GM12878 (cell line): ENCODE measurements at regions not wholly inside any gene's neighbourhood (a gene's known extent, or its start where the extent isn't known, plus 50 kb on each side); places are given as distances from the start of the nearest gene placed in this dataset.

Source experiments
- ATAC-seq: fragments of 200-7000 bp; cut with Tn5 transposase; 3 replicates; pipeline ENCODE4 v1.9.1; 2020; ENCODE audit warnings: mild to moderate bottlenecking, moderate library complexity
- BruUV-seq: library from RNA; stranded (reverse); fragments of 400-500 nt; replicated peaks from 2 replicates; lab custom pipeline; 2021; lab: Mats Ljungman, UMichigan
- CTCF ChIA-PET: fragments of 300-600 bp; sonication (Branson Sonifier 250); formaldehyde crosslinking; extraction: SDS; loops from one replicate; lab custom pipeline; 2021; ENCODE audit warnings: inconsistent platforms; lab: Yijun Ruan, JAX
- POLR2A ChIA-PET: fragments of 350-600 bp; formaldehyde crosslinking; extraction: SDS; loops from one replicate; lab custom pipeline; 2021; ENCODE audit warnings: inconsistent platforms; lab: Charles Lee
- RAD21 ChIA-PET: fragments of 300-600 bp; sonication (Branson Sonifier 250); formaldehyde crosslinking; loops from one replicate; lab custom pipeline; 2023; ENCODE audit warnings: antibody characterized with exemption; ENCODE audit not compliant: unreplicated experiment; lab: Charles Lee
- SMC1A ChIA-PET: fragments of 300-600 bp; sonication (Branson Sonifier 250); formaldehyde crosslinking; loops from one replicate; lab custom pipeline; 2023; ENCODE audit not compliant: unreplicated experiment, uncharacterized antibody; lab: Charles Lee
- DNase-seq: peaks from one replicate; pipeline ENCODE4 v3.0.0-alpha.2; 2011; ENCODE audit warnings: low read depth, low spot score
- FAIRE-seq: peaks from 3 replicates; lab custom pipeline; 2011; peaks lifted over from hg19 to GRCh38; lab: Jason Lieb, UNC
- H2AFZ ChIP-seq: 2 replicates; pipeline ENCODE4 v1.6.0; 2011; ENCODE audit warnings: low read depth, low read length, control low read depth; ENCODE audit not compliant: control insufficient read depth
- H3K27ac ChIP-seq: 2 replicates; pipeline ENCODE4 v1.5.1; 2011; ENCODE audit warnings: control low read depth; ENCODE audit not compliant: control insufficient read depth, insufficient read depth
- H3K27me3 ChIP-seq, 2 experiments: replicated peaks in 1 of 2; 2 replicates each; pipeline versions ENCODE4 v1.6.0 to v1.6.1; 2011; ENCODE audit warnings: low read length in 1 of 2; ENCODE audit not compliant: control insufficient read depth in 2 of 2, insufficient read depth in 2 of 2
- H3K36me3 ChIP-seq, 2 experiments: 2 replicates each; pipeline ENCODE4 v1.5.1; 2011; ENCODE audit warnings: low read length in 1 of 2; ENCODE audit not compliant: control insufficient read depth in 2 of 2, insufficient read depth in 2 of 2
- H3K4me1 ChIP-seq: 2 replicates; pipeline ENCODE4 v1.6.1; 2011; ENCODE audit warnings: mild to moderate bottlenecking, low read length, moderate library complexity, mixed read lengths; ENCODE audit not compliant: control insufficient read depth, insufficient read depth
- H3K4me2 ChIP-seq: 2 replicates; pipeline ENCODE4 v1.6.0; 2011; ENCODE audit warnings: control low read depth; ENCODE audit not compliant: control insufficient read depth, insufficient read depth
- H3K4me3 ChIP-seq: fragments of 200-600 bp; sonication (generic); 2 replicates; pipeline ENCODE4 v1.5.1; 2016
- H3K79me2 ChIP-seq: 2 replicates; pipeline ENCODE4 v1.6.0; 2011; ENCODE audit warnings: low read length; ENCODE audit not compliant: control insufficient read depth, insufficient read depth
- H3K9ac ChIP-seq: 2 replicates; pipeline ENCODE4 v1.8.0; 2011; ENCODE audit warnings: low read length, control low read depth, mixed read lengths; ENCODE audit not compliant: control insufficient read depth, insufficient read depth
- H3K9me3 ChIP-seq: replicated peaks from 3 replicates; pipeline ENCODE4 v1.5.1; 2011; ENCODE audit warnings: mild to moderate bottlenecking, low read length; ENCODE audit not compliant: control insufficient read depth, insufficient read depth
- H4K20me1 ChIP-seq: 2 replicates; pipeline ENCODE4 v1.6.0; 2011; ENCODE audit not compliant: control insufficient read depth, insufficient read depth
- ATF7 ChIP-seq: fragments of 450-650 bp; IDR thresholded peaks from 2 replicates; pipeline ENCODE4 v1.6.1; 2016; ENCODE audit warnings: low read depth, mild to moderate bottlenecking
- CHD2 ChIP-seq: IDR thresholded peaks from 2 replicates; pipeline ENCODE4 v1.6.1; 2011; ENCODE audit warnings: low read depth, low read length, improper control_type of control experiment, borderline replicate concordance
- EP300 ChIP-seq, 2 experiments: fragments of 150-350 bp in 1 of 2; IDR thresholded peaks; 2 replicates each; pipeline ENCODE4 v1.6.1; 2011 to 2012; ENCODE audit warnings: low read depth in 2 of 2, low read length in 2 of 2, borderline replicate concordance in 1 of 2, improper control_type of control experiment in 1 of 2, inconsistent platforms in 1 of 2; ENCODE audit not compliant: control insufficient read depth in 1 of 2
- HDAC2 ChIP-seq: fragments of 200-600 bp; sonication (generic); IDR thresholded peaks from 2 replicates; pipeline ENCODE4 v1.6.1; 2017
- HDAC6 ChIP-seq: fragments of 200-600 bp; sonication (generic); IDR thresholded peaks from one replicate; pipeline ENCODE4 v1.8.0; 2017; ENCODE audit warnings: antibody characterized with exemption; ENCODE audit not compliant: unreplicated experiment
- IKZF2 ChIP-seq, 2 experiments: fragments of 450-650 bp; IDR thresholded peaks; 2 replicates each; pipeline ENCODE4 v1.6.1; 2017; ENCODE audit warnings: mild to moderate bottlenecking in 2 of 2, moderate library complexity in 2 of 2
- KLF5 ChIP-seq: fragments of 450-650 bp; IDR thresholded peaks from 2 replicates; pipeline ENCODE4 v1.6.1; 2014; ENCODE audit warnings: mild to moderate bottlenecking; ENCODE audit not compliant: partially characterized antibody
- NKRF ChIP-seq: fragments of 450-650 bp; conservative IDR thresholded peaks from 2 replicates; pipeline ENCODE4 v1.6.1; 2017; ENCODE audit warnings: mild to moderate bottlenecking, moderate library complexity
- RAD51 ChIP-seq: fragments of 450-650 bp; IDR thresholded peaks from 2 replicates; pipeline ENCODE4 v1.6.1; 2016; ENCODE audit warnings: moderate library complexity, mild to moderate bottlenecking, inconsistent platforms
- USF2 ChIP-seq: IDR thresholded peaks from 2 replicates; pipeline ENCODE4 v1.6.1; 2011; ENCODE audit warnings: low read depth, low read length, improper control_type of control experiment, borderline replicate concordance
- ZBTB33 ChIP-seq: fragments of 450-650 bp; IDR thresholded peaks from 2 replicates; pipeline ENCODE4 v1.6.1; 2017; ENCODE audit warnings: mild to moderate bottlenecking
- ZNF207 ChIP-seq: fragments of 450-650 bp; IDR thresholded peaks from 2 replicates; pipeline ENCODE4 v1.6.1; 2014; ENCODE audit warnings: antibody characterized with exemption, mild to moderate bottlenecking, borderline replicate concordance
- WGBS: methylation state at CpG from one replicate; pipeline ENCODE4 v1.1.6; 2016; ENCODE audit warnings: low lambda C conversion rate; ENCODE audit not compliant: insufficient replicate concordance, insufficient coverage; ENCODE audit errors: missing lambda C conversion rate; 5-methylcytosine and 5-hydroxymethylcytosine counted together
- in situ Hi-C: fragments of 300-500 bp; cut with MboI; formaldehyde crosslinking; loops from 9 replicates; pipeline ENCODE4 v1.14.3; 2018; ENCODE audit warnings: mixed read lengths
- intact Hi-C: fragments of 100-400 bp; cut with micrococcal nuclease; formaldehyde crosslinking; loops from one replicate; pipeline ENCODE4 v1.14.2; 2022; ENCODE audit not compliant: unreplicated experiment

- TF ChIP-seq ZBTB33, result no peak
- no peak for TF ChIP-seq ATF7
- no peak for TF ChIP-seq IKZF2 (IDR thresholded peaks at IDR 0.05)
- TF ChIP-seq, all 136 proteins: peak for 0
These were observed 72.7 kb upstream of the MAD2L1 start (continued) for GRCh38 chr4:120139392-120139791.

GRCh38 chr4:120132935-120133334 lies 66.3 kb upstream of the MAD2L1 start:
- DNase-seq (no peak), FAIRE-seq (no peak), ATAC-seq (peak; percentile 41; the same call in 2 of the 3 replicates)
- POLR2A ChIA-PET, result no interaction called here
- no peak overlapping the region for H3K27ac ChIP-seq
- H3K9me3 ChIP-seq, result no peaks in the 10 kb centered on the region
- in situ Hi-C loops, result no loop called here
- no peaks in the 10 kb centered on the region for H3K4me1 ChIP-seq
- no peaks in the 10 kb centered on the region for H3K79me2 ChIP-seq
- no peaks in the 10 kb centered on the region for H3K36me3 ChIP-seq
- intact Hi-C loops, result no loop called here
- no peak overlapping the region for H3K4me3 ChIP-seq
- CTCF ChIA-PET, result no interaction called here
- TF ChIP-seq NKRF, result no peak
- TF ChIP-seq RAD51, result no peak
- TF ChIP-seq USF2, result no peak
- no peak for TF ChIP-seq HDAC6
- TF ChIP-seq HDAC2, result no peak
- TF ChIP-seq ZNF207, result no peak
- no peak for TF ChIP-seq EP300 (IDR thresholded peaks at IDR 0.05; ENCODE audit: borderline replicate concordance in 1 of 2, control insufficient read depth in 1 of 2, low read depth in 2 of 2, low read length in 2 of 2)
- TF ChIP-seq KLF5, result no peak
- no peak for TF ChIP-seq CHD2
- no peaks in the 10 kb centered on the region for H3K27me3 ChIP-seq
- no peak overlapping the region for H3K9ac ChIP-seq
- no peaks in the 10 kb centered on the region for H4K20me1 ChIP-seq
- 0% methylated on average over 2 of the region's 2 CpGs for WGBS
- RAD21 ChIA-PET, result no interaction called here
- no TSS peak for BruUV-seq
- no peak overlapping the region for H2AFZ ChIP-seq
- no peak overlapping the region for H3K4me2 ChIP-seq
- SMC1A ChIA-PET, result no interaction called here
